H1 (cell line): ENCODE measurements at regions not wholly inside any gene's neighbourhood (a gene's known extent, or its start where the extent isn't known, plus 50 kb on each side); places are given as distances from the start of the nearest gene placed in this dataset.
A peak's percentile ranks its signal among the peaks of the same experiment; 100 is the strongest.

Source experiments
- ASH2L ChIP-seq: fragments of 200-600, 300-600 bp; sonication (generic); IDR thresholded peaks from one replicate; pipeline ENCODE4 v1.7.1; 2017; ENCODE audit warnings: low read length
- CTCF ChIP-seq, 3 experiments: IDR thresholded peaks; 1 replicate in 2 of 3; 2 replicates in 1 of 3; pipeline versions ENCODE4 v1.5.1 to v1.6.1; 2011; ENCODE audit warnings: low read length in 3 of 3, mild to moderate bottlenecking in 3 of 3, inconsistent platforms in 2 of 3, low read depth in 1 of 3, moderate library complexity in 1 of 3; ENCODE audit not compliant: insufficient read depth in 1 of 3; ENCODE audit errors: control extremely low read depth in 1 of 3

DNA sequence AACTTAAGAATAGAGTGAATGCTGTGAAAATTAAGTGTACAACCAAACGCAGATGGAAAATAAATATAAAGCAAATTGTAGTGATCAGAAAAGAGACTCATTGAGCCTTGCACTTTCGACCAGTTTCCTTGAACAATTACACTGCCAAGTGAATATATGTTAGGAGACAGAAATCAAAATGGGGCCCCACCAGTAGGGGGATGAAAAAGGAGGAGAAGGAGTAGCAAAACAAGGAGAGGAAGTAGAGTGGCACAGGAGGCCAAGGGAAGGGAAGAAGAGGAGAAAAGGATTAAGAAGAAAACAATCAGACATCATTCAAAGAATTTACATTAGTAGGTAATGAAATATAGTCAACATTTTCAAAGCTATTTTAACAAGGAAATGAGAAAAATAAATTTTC, 1770.6 kb downstream of the PLA2G4A start:
- TF ChIP-seq CTCF (IDR thresholded peaks at IDR 0.05; ENCODE audit: control extremely low read depth in 1 of 3, insufficient read depth in 1 of 3, low read depth in 1 of 3, low read length in 3 of 3) (peak in 1 of 3 experiments; percentile 22; a peak in 1 of 4 replicates), ASH2L (no peak)
